ENCODE measurements at regions not wholly inside any gene's neighbourhood (a gene's known extent, or its start where the extent isn't known, plus 50 kb on each side); places are given as distances from the start of the nearest gene placed in this dataset.

DNA sequence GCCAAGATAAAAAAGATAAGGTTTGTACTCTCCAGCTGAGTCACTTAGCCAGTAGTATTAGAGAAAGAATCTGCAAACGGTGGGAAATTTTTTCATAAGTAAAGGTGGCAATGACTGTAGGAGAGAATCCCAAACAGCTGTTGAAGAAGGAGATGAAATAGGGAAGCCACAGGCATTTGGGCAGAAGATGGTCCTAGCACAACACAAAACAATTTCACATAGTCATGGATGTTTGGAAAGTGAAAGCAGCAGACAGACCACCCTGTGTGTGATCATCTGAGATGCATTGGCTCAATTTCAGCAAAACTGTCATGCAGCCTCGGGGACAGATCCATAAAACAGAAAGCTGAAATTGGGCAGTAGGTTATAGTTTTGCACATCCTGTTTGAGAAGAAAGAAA, 2832.4 kb downstream of the PCDH9 start:
- TF ChIP-seq POLR2AphosphoS5 (IDR thresholded peaks at IDR 0.05; ENCODE audit: borderline replicate concordance, low read depth, low read length) (no peak), EZH2 (IDR thresholded peaks at IDR 0.05) (no peak), FOXP2 (optimal IDR thresholded peaks at IDR 0.05; ENCODE audit: control extremely low read depth, extremely low read length, insufficient read depth) (no peak)
